ENCODE measurements at regions not wholly inside any gene's neighbourhood (a gene's known extent, or its start where the extent isn't known, plus 50 kb on each side); places are given as distances from the start of the nearest gene placed in this dataset.

GRCh38 chr22:48871176-48871840 is 956.4 kb downstream of the BRD1 start:
- intact Hi-C loops (cut with micrococcal nuclease; ENCODE audit: unreplicated experiment) (no loop called here), in situ Hi-C loops (cut with HindIII; ENCODE audit: low pct_unique_long_range_greater_than_20kb, low sequenced_read_pairs) (no loop called here)
- DNase-seq (ENCODE audit: low read depth, low spot score) (no peak), ATAC-seq (no peak)
- ChIA-PET POLR2A (no interaction called here), CTCF (no interaction called here)
- Histone ChIP-seq H3K27ac (ENCODE audit: low read length) (no peak overlapping the region), H3K4me1 (ENCODE audit: control insufficient read depth, insufficient read depth, low read length) (no peaks in the 10 kb centered on the region), H3K36me3 (ENCODE audit: control insufficient read depth, insufficient read depth, low read length) (no peaks in the 10 kb centered on the region), H3K27me3 (ENCODE audit: control insufficient read depth, insufficient read depth, low read length) (peaks cover 6% of the 10 kb centered on the region; the same call in 1 of the 2 replicates), H3K4me3 (ENCODE audit: low read depth in 2 of 2, low read length in 2 of 2) (no peak overlapping the region), H3K9me3 (ENCODE audit: control insufficient read depth, insufficient read depth, low read depth, low read length) (no peaks in the 10 kb centered on the region)
- no TSS peak for BruUV-seq (replicated peaks)
- no peak for TF ChIP-seq CTCF (IDR thresholded peaks at IDR 0.05)
- no peak for TF ChIP-seq POLR2AphosphoS5 (IDR thresholded peaks at IDR 0.05; ENCODE audit: low read depth, low read length)

GRCh38 chr22:48870436-48870835 is 957.2 kb downstream of the BRD1 start:
- Histone ChIP-seq H3K27ac (ENCODE audit: low read length) (no peak overlapping the region), H3K36me3 (ENCODE audit: control insufficient read depth, insufficient read depth, low read length) (no peaks in the 10 kb centered on the region), H3K4me1 (ENCODE audit: control insufficient read depth, insufficient read depth, low read length) (no peaks in the 10 kb centered on the region), H3K4me3 (ENCODE audit: low read depth in 2 of 2, low read length in 2 of 2) (no peak overlapping the region), H3K27me3 (ENCODE audit: control insufficient read depth, insufficient read depth, low read length) (peaks cover 3% of the 10 kb centered on the region; the same call in 1 of the 2 replicates), H3K9me3 (ENCODE audit: control insufficient read depth, insufficient read depth, low read depth, low read length) (no peaks in the 10 kb centered on the region)
- DNase-seq (ENCODE audit: low read depth, low spot score) (no peak), ATAC-seq (no peak)
- no TSS peak for BruUV-seq (replicated peaks)
- intact Hi-C loops (cut with micrococcal nuclease; ENCODE audit: unreplicated experiment) = no loop called here
- in situ Hi-C loops (cut with HindIII; ENCODE audit: low pct_unique_long_range_greater_than_20kb, low sequenced_read_pairs) = no loop called here
- ChIA-PET POLR2A (no interaction called here), CTCF (no interaction called here)
- TF ChIP-seq POLR2AphosphoS5 (IDR thresholded peaks at IDR 0.05; ENCODE audit: low read depth, low read length) (no peak), REST (IDR thresholded peaks at IDR 0.05; ENCODE audit: insufficient read depth in 1 of 2, low read depth in 2 of 2, low read length in 1 of 2) (no peak), TCF7L2 (IDR thresholded peaks at IDR 0.05; ENCODE audit: low read depth, low read length) (no peak), SIN3A (IDR thresholded peaks at IDR 0.05; ENCODE audit: borderline replicate concordance, insufficient read depth, low read depth, low read length) (no peak), CTCF (IDR thresholded peaks at IDR 0.05) (no peak)

Measured in Panc1 (cell line).